ENCODE measurements at regions not wholly inside any gene's neighbourhood (a gene's known extent, or its start where the extent isn't known, plus 50 kb on each side); places are given as distances from the start of the nearest gene placed in this dataset.

- TF ChIP-seq EZH2 (IDR thresholded peaks at IDR 0.05) (no peak), POLR2AphosphoS5 (IDR thresholded peaks at IDR 0.05; ENCODE audit: borderline replicate concordance, low read depth, low read length) (no peak)
Measured at GRCh38 chr3:16114930-16115329, 59.5 kb upstream of the GALNT15 start.

All from SK-N-MC (cell line).